OCI-LY3 (cell line): ENCODE measurements at regions not wholly inside any gene's neighbourhood (a gene's known extent, or its start where the extent isn't known, plus 50 kb on each side); places are given as distances from the start of the nearest gene placed in this dataset.

Experiments
- H2AFZ ChIP-seq: fragments of 200-600, 300-600 bp; shearing (Covaris generic); 2 replicates; pipeline ENCODE4 v1.6.0; 2014; ENCODE audit warnings: antibody characterized with exemption, low read depth, low read length
- H3K27ac ChIP-seq: fragments of 200-600, 300-600 bp; sonication (generic); 2 replicates; pipeline ENCODE4 v1.5.1; 2014; ENCODE audit warnings: mild to moderate bottlenecking, low read length, moderate library complexity, mixed read lengths
- H3K27me3 ChIP-seq: fragments of 200-600, 300-600 bp; sonication (generic); 2 replicates; pipeline ENCODE4 v1.6.1; 2014; ENCODE audit warnings: low read depth, low read length, mixed read lengths
- H3K36me3 ChIP-seq: fragments of 200-600, 300-600 bp; sonication (generic); replicated peaks from 2 replicates; pipeline ENCODE3; 2014; ENCODE audit warnings: low read depth, low read length, mixed read lengths
- H3K4me1 ChIP-seq: fragments of 300-600, 200-600 bp; sonication (generic); 2 replicates; pipeline ENCODE4 v1.6.1; 2014; ENCODE audit warnings: low read length, mixed read lengths
- H3K4me2 ChIP-seq: fragments of 200-600, 300-600 bp; sonication (generic); 2 replicates; pipeline ENCODE4 v1.6.1; 2014; ENCODE audit warnings: low read length, mixed read lengths
- H3K4me3 ChIP-seq: fragments of 300-600, 200-600 bp; sonication (generic); 2 replicates; pipeline ENCODE4 v1.5.1; 2014; ENCODE audit warnings: antibody characterized with exemption, mild to moderate bottlenecking, low read length, moderate library complexity
- H3K79me2 ChIP-seq: fragments of 300-600, 200-600 bp; shearing (Covaris generic); 2 replicates; pipeline ENCODE4 v1.6.1; 2014; ENCODE audit warnings: mild to moderate bottlenecking, low read length, mixed read lengths
- H3K9ac ChIP-seq: fragments of 300-600, 200-600 bp; shearing (Covaris generic); 2 replicates; pipeline ENCODE4 v1.6.0; 2014; ENCODE audit warnings: mild to moderate bottlenecking, low read length, moderate library complexity
- H3K9me3 ChIP-seq: fragments of 200-600, 300-600 bp; shearing (Covaris generic); 2 replicates; pipeline ENCODE4 v1.6.1; 2014; ENCODE audit warnings: low read length, mixed read lengths; ENCODE audit not compliant: insufficient read depth
- H4K20me1 ChIP-seq: fragments of 200-600, 300-600 bp; sonication (generic); 2 replicates; pipeline ENCODE4 v1.6.1; 2016; ENCODE audit warnings: low read length, mixed read lengths; ENCODE audit not compliant: insufficient read depth
- EZH2phosphoT487 ChIP-seq: fragments of 200-600 bp; shearing (Covaris generic); IDR thresholded peaks from 2 replicates; pipeline ENCODE4 v1.6.1; 2018; ENCODE audit warnings: antibody characterized with exemption, mixed run types, low read depth
- TF ChIP-seq, protein P1 (sequence below): fragments of 200-600, 300-600 bp; sonication (generic); IDR thresholded peaks from 2 replicates; pipeline ENCODE4 v1.5.1; 2014; ENCODE audit warnings: antibody characterized with exemption, low read length, low read depth

DNA sequence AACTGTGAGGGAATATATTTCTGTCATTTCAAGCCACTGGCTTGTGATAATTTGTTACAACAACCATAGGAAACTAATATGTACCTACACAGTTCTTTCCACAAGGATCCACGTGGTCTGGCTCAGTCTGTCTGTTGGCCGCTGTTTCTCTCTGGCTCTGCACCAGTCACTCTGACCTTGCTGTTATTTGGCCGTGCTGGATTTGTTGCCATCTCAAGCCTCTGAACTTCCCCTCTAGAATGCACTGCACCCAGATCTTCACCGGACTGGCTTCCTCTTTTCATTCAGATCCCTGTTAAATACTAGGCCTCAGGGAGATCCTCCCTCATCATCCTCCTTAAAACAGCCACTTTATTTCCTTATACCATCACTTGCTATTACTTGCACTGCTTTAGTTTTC is 446.8 kb downstream of the TFAP2B start:
- Histone ChIP-seq H3K9ac (no peak overlapping the region), H2AFZ (no peak overlapping the region), H3K27ac (no peak overlapping the region), H3K9me3 (no peaks in the 10 kb centered on the region), H3K36me3 (no peaks in the 10 kb centered on the region), H3K4me3 (no peak overlapping the region), H4K20me1 (no peaks in the 10 kb centered on the region), H3K27me3 (no peaks in the 10 kb centered on the region), H3K79me2 (no peaks in the 10 kb centered on the region), H3K4me1 (no peaks in the 10 kb centered on the region), H3K4me2 (no peak overlapping the region)
- TF ChIP-seq, protein P1, sequence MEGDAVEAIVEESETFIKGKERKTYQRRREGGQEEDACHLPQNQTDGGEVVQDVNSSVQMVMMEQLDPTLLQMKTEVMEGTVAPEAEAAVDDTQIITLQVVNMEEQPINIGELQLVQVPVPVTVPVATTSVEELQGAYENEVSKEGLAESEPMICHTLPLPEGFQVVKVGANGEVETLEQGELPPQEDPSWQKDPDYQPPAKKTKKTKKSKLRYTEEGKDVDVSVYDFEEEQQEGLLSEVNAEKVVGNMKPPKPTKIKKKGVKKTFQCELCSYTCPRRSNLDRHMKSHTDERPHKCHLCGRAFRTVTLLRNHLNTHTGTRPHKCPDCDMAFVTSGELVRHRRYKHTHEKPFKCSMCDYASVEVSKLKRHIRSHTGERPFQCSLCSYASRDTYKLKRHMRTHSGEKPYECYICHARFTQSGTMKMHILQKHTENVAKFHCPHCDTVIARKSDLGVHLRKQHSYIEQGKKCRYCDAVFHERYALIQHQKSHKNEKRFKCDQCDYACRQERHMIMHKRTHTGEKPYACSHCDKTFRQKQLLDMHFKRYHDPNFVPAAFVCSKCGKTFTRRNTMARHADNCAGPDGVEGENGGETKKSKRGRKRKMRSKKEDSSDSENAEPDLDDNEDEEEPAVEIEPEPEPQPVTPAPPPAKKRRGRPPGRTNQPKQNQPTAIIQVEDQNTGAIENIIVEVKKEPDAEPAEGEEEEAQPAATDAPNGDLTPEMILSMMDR = no peak
- no peak for TF ChIP-seq EZH2phosphoT487

DNA sequence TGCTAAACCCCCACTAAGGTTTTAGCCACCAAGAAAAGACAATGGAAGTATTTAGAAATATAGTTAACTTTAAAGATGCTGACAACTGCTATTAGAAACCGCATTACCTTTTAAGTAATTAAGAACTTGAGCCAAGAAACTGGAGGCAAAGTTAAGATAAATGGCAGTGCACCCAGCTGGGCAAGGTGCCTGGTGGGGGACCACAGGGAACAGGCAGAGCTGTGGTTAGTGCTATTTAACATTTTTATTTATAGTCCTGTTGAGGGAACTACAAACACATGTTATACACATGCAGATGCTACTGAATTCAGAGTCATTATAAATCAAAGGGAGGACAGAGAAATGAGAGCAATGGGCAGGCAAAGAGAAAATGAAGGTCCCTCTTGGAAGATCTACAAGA is 447.9 kb downstream of the TFAP2B start:
- H3K9me3 ChIP-seq = no peaks in the 10 kb centered on the region

DNA sequence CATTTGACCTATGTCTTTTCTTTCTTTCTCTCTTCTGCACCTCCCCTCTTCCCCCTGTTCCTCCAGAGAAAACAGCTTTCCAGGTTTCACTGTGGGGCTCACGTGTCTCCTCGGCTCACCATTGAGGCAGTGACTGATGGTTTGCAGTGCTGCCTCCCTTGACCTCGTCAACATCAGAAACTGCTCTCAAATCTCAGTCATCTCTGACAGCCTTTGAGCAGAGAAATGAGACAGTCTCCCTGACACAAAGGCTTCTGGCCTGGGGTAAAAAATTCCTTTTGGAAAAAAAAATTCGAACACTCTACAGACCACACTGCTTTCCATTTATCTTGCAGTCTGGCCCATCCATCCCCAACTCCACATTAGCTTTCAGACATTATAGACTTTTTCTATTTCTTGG is 450.0 kb downstream of the TFAP2B start:
- Histone ChIP-seq H3K27ac (no peak overlapping the region), H3K27me3 (no peaks in the 10 kb centered on the region), H3K79me2 (no peaks in the 10 kb centered on the region), H3K4me1 (no peaks in the 10 kb centered on the region), H3K9ac (no peak overlapping the region), H3K4me3 (no peak overlapping the region), H2AFZ (no peak overlapping the region), H4K20me1 (no peaks in the 10 kb centered on the region), H3K4me2 (no peak overlapping the region), H3K36me3 (no peaks in the 10 kb centered on the region), H3K9me3 (no peaks in the 10 kb centered on the region)
- TF ChIP-seq, protein P1 = no peak

More for the DNA sequence above, 447.9 kb downstream of the TFAP2B start:
- Histone ChIP-seq H3K27me3 (no peaks in the 10 kb centered on the region), H3K36me3 (no peaks in the 10 kb centered on the region), H3K9ac (no peak overlapping the region), H3K4me3 (no peak overlapping the region), H2AFZ (no peak overlapping the region), H3K4me1 (no peaks in the 10 kb centered on the region), H3K4me2 (no peak overlapping the region), H4K20me1 (no peaks in the 10 kb centered on the region), H3K79me2 (no peaks in the 10 kb centered on the region), H3K27ac (no peak overlapping the region)
- TF ChIP-seq EZH2phosphoT487 = no peak
- TF ChIP-seq, protein P1 = no peak

DNA sequence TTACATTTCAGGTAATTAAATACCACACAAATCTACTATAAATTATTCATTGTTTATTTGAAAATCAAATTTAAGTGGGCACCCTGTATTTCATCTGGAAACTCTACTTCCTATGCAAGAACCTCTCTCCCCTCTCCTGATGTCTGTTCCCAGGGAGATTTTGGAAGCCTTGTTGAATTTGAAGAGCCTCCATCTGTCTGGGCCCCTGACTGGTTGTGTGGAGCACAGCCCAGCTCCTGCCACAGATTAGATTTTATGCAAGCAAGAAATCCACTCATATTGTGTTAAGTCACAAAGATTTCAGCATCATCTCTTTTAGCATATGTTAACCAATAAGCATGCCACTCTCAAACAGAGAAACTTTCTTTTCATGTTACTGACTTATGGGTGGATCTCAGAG is 451.2 kb downstream of the TFAP2B start:
- Histone ChIP-seq H3K27ac (no peak overlapping the region), H3K79me2 (no peaks in the 10 kb centered on the region), H3K4me2 (no peak overlapping the region), H3K27me3 (no peaks in the 10 kb centered on the region), H3K9me3 (no peaks in the 10 kb centered on the region), H3K36me3 (no peaks in the 10 kb centered on the region), H3K9ac (no peak overlapping the region), H2AFZ (no peak overlapping the region), H3K4me3 (no peak overlapping the region), H4K20me1 (no peaks in the 10 kb centered on the region), H3K4me1 (no peaks in the 10 kb centered on the region)
- TF ChIP-seq, protein P1 = no peak
- TF ChIP-seq EZH2phosphoT487 = no peak
